Large intestine (tissue), 3 donors: ENCODE measurements at regions not wholly inside any gene's neighbourhood (a gene's known extent, or its start where the extent isn't known, plus 50 kb on each side); places are given as distances from the start of the nearest gene placed in this dataset.

Experiments
- DNase-seq, 2 donors: peaks; one replicate each; pipeline versions ENCODE4 v3.0.0 to v3.0.0-alpha.2; 2013
- H3K27ac ChIP-seq: one replicate; pipeline ENCODE4 v1.5.1; 2013; ENCODE audit warnings: low read length
- H3K27me3 ChIP-seq: 2 replicates; pipeline ENCODE4 v1.6.1; 2013; ENCODE audit warnings: low read length; ENCODE audit not compliant: control insufficient read depth, insufficient read depth
- H3K36me3 ChIP-seq: 2 replicates; pipeline ENCODE4 v1.6.1; 2013; ENCODE audit warnings: low read length; ENCODE audit not compliant: control insufficient read depth, insufficient read depth
- H3K4me1 ChIP-seq: one replicate; pipeline ENCODE4 v1.6.1; 2013; ENCODE audit warnings: low read length; ENCODE audit not compliant: control insufficient read depth, insufficient read depth
- H3K4me3 ChIP-seq: one replicate; pipeline ENCODE4 v1.5.1; 2013; ENCODE audit warnings: low read length
- H3K9me3 ChIP-seq: one replicate; pipeline ENCODE4 v1.6.1; 2013; ENCODE audit warnings: mild to moderate bottlenecking, low read depth, low read length, moderate library complexity; ENCODE audit not compliant: control insufficient read depth
- WGBS: methylation state at CpG from one replicate; pipeline ENCODE4 v1.1.5; 2013; ENCODE audit warnings: low lambda C conversion rate; ENCODE audit not compliant: insufficient coverage; 5-methylcytosine and 5-hydroxymethylcytosine counted together

DNA sequence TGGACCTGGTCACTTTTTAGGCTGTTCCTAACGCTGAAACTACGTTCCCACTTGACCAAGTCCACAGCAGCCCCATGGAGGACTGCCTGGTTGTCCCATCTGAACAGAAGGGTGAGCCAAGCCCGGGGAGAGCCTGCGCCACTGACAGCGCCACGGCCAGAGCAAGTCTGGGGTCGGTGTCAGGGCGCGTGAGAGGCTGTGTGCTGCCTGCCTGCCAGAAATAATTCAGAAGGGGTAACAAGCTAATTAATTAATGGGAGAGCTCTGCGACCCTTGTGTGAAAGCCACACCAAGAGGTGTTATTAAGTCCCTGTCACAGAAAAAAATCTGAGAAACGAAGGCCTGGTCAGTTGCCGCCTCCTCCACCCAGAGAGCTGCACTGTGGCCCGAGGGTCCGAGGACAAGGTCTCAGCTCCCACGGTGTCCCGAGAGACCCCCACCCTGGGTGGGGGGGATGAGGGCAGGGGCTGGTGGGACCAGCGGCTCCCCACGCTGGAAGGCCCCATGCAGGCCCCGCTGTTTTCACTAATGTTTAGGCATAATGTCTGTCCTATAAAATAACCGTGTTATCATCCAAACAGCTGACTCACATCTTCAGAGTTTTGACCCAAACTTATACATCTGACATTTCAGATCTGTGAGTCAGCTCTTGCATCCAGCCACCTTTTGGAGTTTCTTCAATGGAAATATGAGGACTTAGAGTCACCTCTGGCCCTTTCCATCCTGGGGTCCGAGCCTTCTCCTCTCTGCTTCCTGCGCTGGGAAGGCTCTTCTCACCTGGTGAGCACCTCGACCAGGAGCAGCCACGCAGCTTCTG lies 58.5 kb downstream of the DLL1 start:
- Histone ChIP-seq H3K36me3 (no peaks in the 10 kb centered on the region), H3K27me3 (no peaks in the 10 kb centered on the region), H3K4me1 (no peaks in the 10 kb centered on the region), H3K27ac (no peak overlapping the region), H3K4me3 (no peak overlapping the region), H3K9me3 (peaks cover 5% of the 10 kb centered on the region)
- 100% methylated on average over 3 of the region's 24 CpGs for WGBS
- no peak for DNase-seq

DNA sequence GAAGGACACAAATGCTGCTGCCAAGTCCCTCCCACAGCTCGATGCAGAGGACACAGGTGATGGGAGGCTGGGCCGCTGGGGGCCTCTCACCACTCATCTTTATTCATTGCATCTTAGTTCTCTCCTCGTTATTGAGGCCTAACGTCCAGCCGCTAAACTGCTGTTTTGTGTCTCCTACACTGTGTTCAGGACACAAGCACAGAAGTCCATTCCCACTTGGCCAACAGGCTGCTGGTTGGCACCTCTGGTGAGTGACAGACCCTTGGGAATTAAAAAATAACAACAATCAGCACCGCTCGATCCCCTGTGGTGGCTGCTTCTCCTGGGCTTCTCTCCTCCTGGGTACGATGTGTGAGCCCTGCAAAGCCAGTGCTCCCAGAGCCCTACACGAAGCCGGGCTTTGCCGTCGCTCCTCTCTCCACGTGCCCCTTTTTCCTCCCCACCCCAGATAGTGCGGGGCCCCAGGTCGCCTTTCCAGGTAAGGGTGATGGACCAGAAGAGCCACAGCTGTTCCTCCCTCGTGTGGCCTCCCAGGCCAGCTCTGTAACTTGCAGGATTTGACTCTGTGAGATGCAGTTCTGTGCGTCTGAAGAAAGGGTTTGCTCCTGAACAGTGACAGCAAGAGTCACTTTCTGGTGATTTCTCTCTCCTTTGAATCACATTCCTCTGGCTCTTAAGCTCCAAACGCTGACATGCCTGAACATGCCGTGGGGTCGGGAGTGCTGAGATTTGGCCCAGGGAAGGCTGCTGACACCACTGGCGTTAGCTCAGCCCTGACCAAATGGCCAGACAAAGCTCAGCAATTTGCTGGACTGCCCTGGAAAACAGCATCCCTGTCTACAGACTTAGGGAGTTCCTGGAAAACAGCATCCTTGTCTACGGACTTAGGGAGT lies 59.3 kb downstream of the DLL1 start:
- no peak overlapping the region for H3K4me3 ChIP-seq
- no peak overlapping the region for H3K27ac ChIP-seq
- H3K36me3 ChIP-seq, result no peaks in the 10 kb centered on the region
- no peak for DNase-seq
- 100% methylated on average over 1 of the region's 22 CpGs for WGBS
- no peaks in the 10 kb centered on the region for H3K4me1 ChIP-seq
- no peaks in the 10 kb centered on the region for H3K27me3 ChIP-seq
- peaks cover 5% of the 10 kb centered on the region for H3K9me3 ChIP-seq

DNA sequence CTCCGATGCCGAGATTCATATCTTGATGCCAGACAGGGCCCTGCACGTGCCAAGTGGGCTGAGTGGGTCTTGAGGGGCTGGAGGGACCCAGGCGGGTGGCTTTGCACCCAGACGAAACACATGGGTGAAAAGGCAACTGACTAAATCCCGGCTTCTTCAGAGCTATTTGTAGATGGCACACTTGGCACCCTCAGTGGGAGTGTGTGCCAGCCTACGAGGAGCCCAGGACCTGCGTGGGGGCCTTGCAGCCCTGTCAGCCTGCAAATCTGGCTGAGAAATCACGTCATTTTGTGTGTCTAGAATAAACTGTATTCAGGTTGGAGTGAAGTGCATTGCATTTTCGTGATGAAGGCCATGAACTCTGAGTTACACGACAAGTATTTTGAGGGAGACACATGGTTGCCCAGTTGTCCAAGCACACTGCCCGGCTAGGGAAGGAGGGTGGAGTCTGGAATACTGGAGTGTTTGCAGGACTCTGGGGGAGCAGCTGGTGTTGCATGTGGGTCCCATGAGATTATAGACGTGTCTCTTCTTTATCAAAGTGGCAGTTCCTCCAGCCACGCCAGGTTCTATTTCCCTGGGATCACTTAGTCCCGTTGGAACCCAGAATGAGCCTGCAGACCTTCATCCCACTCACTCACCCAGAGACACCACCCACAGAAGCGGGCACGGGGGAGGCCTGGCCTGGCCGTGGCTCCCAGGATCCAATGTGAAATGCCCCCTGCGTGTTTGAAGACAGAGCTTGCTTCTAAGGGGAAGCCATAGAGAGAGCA lies 60.2 kb downstream of the DLL1 start:
- no peak overlapping the region for H3K4me3 ChIP-seq
- no peaks in the 10 kb centered on the region for H3K27me3 ChIP-seq
- 60% methylated on average over 1 of the region's 19 CpGs for WGBS
- DNase-seq, result no peak
- H3K4me1 ChIP-seq, result no peaks in the 10 kb centered on the region
- H3K36me3 ChIP-seq, result no peaks in the 10 kb centered on the region
- no peak overlapping the region for H3K27ac ChIP-seq
- H3K9me3 ChIP-seq, result peaks cover 5% of the 10 kb centered on the region

DNA sequence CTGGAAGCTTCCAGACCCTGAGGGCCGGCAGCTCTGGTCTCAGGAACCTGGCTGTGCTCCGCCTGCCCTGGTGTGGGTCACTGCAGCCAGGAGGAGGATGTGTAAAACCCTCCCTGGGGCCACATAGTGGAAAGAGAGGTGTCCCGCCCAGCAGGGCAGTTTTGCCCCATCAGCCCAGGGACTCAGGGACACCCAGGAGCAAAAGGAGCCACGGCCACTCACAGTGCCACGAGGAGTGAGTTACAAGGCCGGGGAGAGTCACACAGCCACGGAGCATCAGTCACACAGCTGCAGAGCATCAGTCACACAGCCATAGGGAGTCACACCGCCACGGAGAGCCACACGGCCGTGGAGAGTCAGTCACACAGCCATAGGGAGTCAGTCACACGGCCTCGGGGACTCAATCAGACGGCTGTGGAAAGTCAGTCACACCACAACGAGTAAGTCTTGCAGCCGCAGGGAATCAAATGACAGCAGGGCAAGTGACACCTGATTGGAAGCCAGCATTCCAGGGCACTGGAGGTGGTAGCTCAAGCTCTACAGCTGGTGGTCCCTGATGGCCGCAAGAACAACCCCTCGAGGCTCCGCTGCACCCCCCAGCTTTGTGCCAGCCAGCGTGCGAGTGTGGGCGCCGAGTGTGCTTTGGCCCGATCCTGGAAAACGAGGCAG lies 60.9 kb downstream of the DLL1 start:
- Histone ChIP-seq H3K9me3 (peaks cover 5% of the 10 kb centered on the region), H3K4me1 (no peaks in the 10 kb centered on the region), H3K27ac (no peak overlapping the region), H3K36me3 (no peaks in the 10 kb centered on the region), H3K27me3 (peaks cover 3% of the 10 kb centered on the region), H3K4me3 (no peak overlapping the region)
- no peak for DNase-seq
- WGBS, result no CpG with 5 or more reads among the region's 25 CpGs

GRCh38 chr6:170229396-170229795 lies 61.5 kb downstream of the DLL1 start:
- no peak overlapping the region for H3K27ac ChIP-seq
- H3K9me3 ChIP-seq, result peaks cover 5% of the 10 kb centered on the region
- no peaks in the 10 kb centered on the region for H3K4me1 ChIP-seq
- DNase-seq, result no peak
- no peak overlapping the region for H3K4me3 ChIP-seq
- no peaks in the 10 kb centered on the region for H3K36me3 ChIP-seq
- H3K27me3 ChIP-seq, result peaks cover 3% of the 10 kb centered on the region
- no CpG with 5 or more reads among the region's 15 CpGs for WGBS

DNA sequence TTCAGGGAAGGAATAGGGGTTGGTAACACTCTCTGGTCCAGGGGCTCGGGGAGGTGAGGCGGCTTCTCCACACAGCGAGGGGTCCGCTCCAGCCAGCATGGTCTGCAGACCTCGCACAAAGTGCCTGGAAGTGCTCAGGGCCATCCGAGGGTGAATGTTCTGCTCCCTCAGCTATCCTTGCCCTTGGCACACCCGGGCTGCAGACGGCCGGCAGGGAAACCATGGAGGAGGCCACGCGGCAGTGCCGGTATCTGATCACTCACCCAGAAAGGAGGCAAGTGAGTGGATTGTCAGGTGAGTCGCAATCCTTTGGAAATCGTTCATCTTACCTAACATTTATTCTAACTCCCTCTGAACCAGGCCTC lies 62.0 kb downstream of the DLL1 start:
- Histone ChIP-seq H3K27ac (no peak overlapping the region), H3K4me1 (no peaks in the 10 kb centered on the region), H3K27me3 (peaks cover 3% of the 10 kb centered on the region), H3K9me3 (peaks cover 5% of the 10 kb centered on the region), H3K4me3 (no peak overlapping the region), H3K36me3 (no peaks in the 10 kb centered on the region)
- DNase-seq, result no peak
- no CpG with 5 or more reads among the region's 14 CpGs for WGBS

DNA sequence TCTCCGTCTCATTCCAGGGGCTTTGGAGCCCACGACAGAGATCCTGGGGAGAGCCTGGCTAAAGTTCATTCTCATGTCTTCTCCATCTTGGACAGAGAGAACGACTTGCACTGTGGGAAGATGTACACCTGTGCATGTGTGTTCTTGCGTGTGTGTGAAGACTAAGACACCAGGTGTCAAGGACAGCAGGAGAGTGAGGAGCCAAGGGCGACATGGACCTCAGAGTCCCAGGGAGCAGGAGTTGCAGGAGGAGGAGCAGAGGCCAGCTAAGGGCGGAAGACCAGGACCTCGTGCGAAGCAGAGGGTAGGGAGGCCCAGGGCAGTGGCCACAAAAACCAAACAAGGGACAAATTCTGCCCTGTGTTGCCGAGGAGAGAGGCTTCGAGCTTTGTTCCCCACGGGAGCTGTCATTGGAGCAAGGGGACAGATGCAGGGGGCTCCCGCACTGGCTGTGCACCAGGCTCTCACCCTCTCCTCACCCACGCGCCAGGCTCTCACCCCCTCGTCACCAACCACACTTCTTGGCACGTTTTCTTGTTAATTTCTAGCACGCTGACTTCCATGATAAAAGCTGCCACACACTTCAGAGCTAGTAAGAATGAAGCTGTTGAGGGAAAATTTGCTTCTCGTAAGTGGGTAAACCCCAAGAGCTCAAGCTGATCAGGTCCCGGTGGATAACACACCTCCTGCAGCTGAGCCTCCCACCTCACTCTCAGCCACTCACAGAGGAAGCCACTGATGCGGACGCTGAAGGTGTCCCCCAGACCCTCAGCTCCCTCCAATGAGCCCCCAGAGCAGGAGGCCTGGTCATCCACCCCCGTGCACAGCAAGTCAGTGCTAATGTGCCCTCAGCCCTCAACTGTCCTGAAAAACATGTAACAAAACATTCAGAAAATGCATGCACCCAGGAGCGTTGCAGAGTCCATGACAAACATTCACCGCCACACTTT lies 62.6 kb downstream of the DLL1 start:
- WGBS, result 86% methylated on average over 1 of the region's 24 CpGs

DNA sequence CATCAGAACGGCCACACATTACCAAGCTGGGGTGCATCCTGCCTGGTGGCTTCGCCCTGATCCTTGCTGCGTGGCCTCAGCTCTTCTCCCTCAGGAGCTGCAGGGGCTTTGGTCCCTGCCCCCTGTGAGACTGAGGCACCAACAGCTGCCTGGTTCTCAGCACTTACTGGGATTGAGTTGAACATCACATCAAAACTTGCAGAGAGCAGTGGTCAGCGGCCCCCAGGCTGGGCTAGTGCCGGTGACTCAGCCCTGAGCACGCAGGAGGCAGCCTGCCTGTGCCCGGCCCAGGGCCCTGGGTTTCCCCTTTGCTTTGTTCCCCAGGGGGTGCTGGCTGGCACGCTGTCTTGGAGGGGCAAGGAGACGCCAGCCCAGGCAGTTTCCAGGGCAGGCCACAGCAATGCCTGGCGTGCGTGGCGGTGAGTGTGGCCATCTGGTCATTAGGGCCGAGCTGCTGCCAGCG lies 63.3 kb downstream of the DLL1 start:
- H3K27me3 ChIP-seq, result peaks cover 3% of the 10 kb centered on the region
- H3K27ac ChIP-seq, result no peak overlapping the region
- H3K36me3 ChIP-seq, result no peaks in the 10 kb centered on the region
- H3K4me1 ChIP-seq, result peaks cover 2% of the 10 kb centered on the region
- no peak for DNase-seq
- peaks cover 5% of the 10 kb centered on the region for H3K9me3 ChIP-seq
- H3K4me3 ChIP-seq, result no peak overlapping the region
- WGBS, result no CpG with 5 or more reads among the region's 14 CpGs

More for the DNA sequence above, 62.6 kb downstream of the DLL1 start:
- Histone ChIP-seq H3K4me1 (peaks cover under 1% of the 10 kb centered on the region), H3K27me3 (peaks cover 3% of the 10 kb centered on the region), H3K9me3 (peaks cover 5% of the 10 kb centered on the region), H3K4me3 (no peak overlapping the region), H3K27ac (no peak overlapping the region), H3K36me3 (no peaks in the 10 kb centered on the region)
- DNase-seq, result no peak

- no peak overlapping the region for H3K4me3 ChIP-seq
- peaks cover 3% of the 10 kb centered on the region for H3K27me3 ChIP-seq
- H3K27ac ChIP-seq, result no peak overlapping the region
- DNase-seq, result no peak
- no peaks in the 10 kb centered on the region for H3K36me3 ChIP-seq
- peaks cover 2% of the 10 kb centered on the region for H3K4me1 ChIP-seq
- H3K9me3 ChIP-seq, result peaks cover 5% of the 10 kb centered on the region
- WGBS, result no CpG with 5 or more reads among the region's 9 CpGs
Observed at GRCh38 chr6:170226647-170227046, 64.2 kb downstream of the DLL1 start.
